Liver (tissue), 8 donors: ENCODE measurements at regions not wholly inside any gene's neighbourhood (a gene's known extent, or its start where the extent isn't known, plus 50 kb on each side); places are given as distances from the start of the nearest gene placed in this dataset.

Experiments used
- DNase-seq: peaks from one replicate; pipeline ENCODE4 v3.0.0-alpha.2; 2017; ENCODE audit warnings: low spot score
- H3K27ac ChIP-seq, 2 donors: one replicate each; pipeline ENCODE4 v1.7.0; 2013; ENCODE audit warnings: inconsistent platforms in 2 of 2, low read length in 2 of 2, control low read depth in 1 of 2, low read depth in 1 of 2, mild to moderate bottlenecking in 1 of 2
- H3K27me3 ChIP-seq, 4 donors: one replicate each; pipeline versions ENCODE4 v1.6.1 to v1.7.0; 2013; ENCODE audit warnings: low read length in 3 of 4, inconsistent platforms in 1 of 4, mild to moderate bottlenecking in 1 of 4, moderate library complexity in 1 of 4; ENCODE audit not compliant: control insufficient read depth in 4 of 4, insufficient read depth in 4 of 4
- H3K36me3 ChIP-seq, 4 donors: one replicate each; pipeline versions ENCODE4 v1.6.1 to v1.7.0; 2013; ENCODE audit warnings: low read length in 3 of 4, mild to moderate bottlenecking in 3 of 4, low read depth in 1 of 4, moderate library complexity in 1 of 4; ENCODE audit not compliant: control insufficient read depth in 4 of 4, insufficient read depth in 3 of 4
- H3K4me1 ChIP-seq, 4 donors: one replicate each; pipeline versions ENCODE4 v1.6.1 to v1.7.0; 2013; ENCODE audit warnings: low read length in 3 of 4, mild to moderate bottlenecking in 3 of 4, moderate library complexity in 1 of 4; ENCODE audit not compliant: control insufficient read depth in 4 of 4, insufficient read depth in 4 of 4
- H3K4me3 ChIP-seq, 3 donors: one replicate each; pipeline versions ENCODE4 v1.6.1 to v1.7.0; 2013; ENCODE audit warnings: low read length in 3 of 3, control low read depth in 1 of 3, low read depth in 1 of 3, mild to moderate bottlenecking in 1 of 3
- H3K9ac ChIP-seq, 2 donors: one replicate each; pipeline ENCODE4 v1.7.0; 2013; ENCODE audit warnings: low read length in 2 of 2, mild to moderate bottlenecking in 2 of 2, moderate library complexity in 2 of 2, control low read depth in 1 of 2, low read depth in 1 of 2
- H3K9me3 ChIP-seq, 4 donors: one replicate each; pipeline versions ENCODE4 v1.6.1 to v1.7.0; 2013; ENCODE audit warnings: low read length in 3 of 4; ENCODE audit not compliant: control insufficient read depth in 4 of 4
- EGR1 ChIP-seq, 2 donors: IDR thresholded peaks; 2 replicates each; pipeline ENCODE4 v1.6.1; 2016 to 2018; ENCODE audit warnings: antibody characterized with exemption in 2 of 2, low read depth in 2 of 2
- FOXA1 ChIP-seq: IDR thresholded peaks from 2 replicates; pipeline ENCODE4 v1.6.1; 2016; ENCODE audit warnings: antibody characterized with exemption
- FOXA2 ChIP-seq: IDR thresholded peaks from 2 replicates; pipeline ENCODE4 v1.6.1; 2016; ENCODE audit warnings: antibody characterized with exemption
- GABPA ChIP-seq, 2 donors: IDR thresholded peaks in 1 of 2; conservative IDR thresholded peaks in 1 of 2; 2 replicates each; pipeline ENCODE4 v1.6.1; 2016; ENCODE audit warnings: antibody characterized with exemption in 2 of 2, mild to moderate bottlenecking in 1 of 2, moderate library complexity in 1 of 2
- HNF4A ChIP-seq, 2 donors: conservative IDR thresholded peaks; 2 replicates each; pipeline ENCODE4 v1.6.1; 2016; ENCODE audit warnings: antibody characterized with exemption in 2 of 2, mild to moderate bottlenecking in 2 of 2
- HNF4G ChIP-seq: IDR thresholded peaks from 2 replicates; pipeline ENCODE4 v1.6.1; 2016; ENCODE audit warnings: antibody characterized with exemption
- JUND ChIP-seq, 2 donors: IDR thresholded peaks; 2 replicates each; pipeline ENCODE4 v1.6.1; 2016; ENCODE audit warnings: antibody characterized with exemption in 2 of 2
- RAD21 ChIP-seq, 2 donors: IDR thresholded peaks; 2 replicates each; pipeline ENCODE4 v1.6.1; 2016; ENCODE audit warnings: antibody characterized with exemption in 2 of 2, mild to moderate bottlenecking in 2 of 2
- RXRA ChIP-seq, 2 donors: IDR thresholded peaks; 2 replicates each; pipeline ENCODE4 v1.6.1; 2017 to 2018; ENCODE audit warnings: antibody characterized with exemption in 2 of 2, mild to moderate bottlenecking in 1 of 2
- SP1 ChIP-seq: IDR thresholded peaks from 2 replicates; pipeline ENCODE4 v1.6.1; 2018; ENCODE audit warnings: antibody characterized with exemption, mild to moderate bottlenecking
- TAF1 ChIP-seq: conservative IDR thresholded peaks from 2 replicates; pipeline ENCODE4 v1.6.1; 2016; ENCODE audit warnings: antibody characterized with exemption, mild to moderate bottlenecking
- YY1 ChIP-seq: IDR thresholded peaks from 2 replicates; pipeline ENCODE4 v1.6.1; 2016; ENCODE audit warnings: antibody characterized with exemption, mild to moderate bottlenecking
- WGBS: extraction: QIAGEN DNeasy Blood & Tissue Kit; methylation state at CpG from one replicate; pipeline ENCODE4 v1.1.7; 2013; 5-methylcytosine and 5-hydroxymethylcytosine counted together
- TF ChIP-seq, protein P1 (sequence below): IDR thresholded peaks from 2 replicates; pipeline ENCODE4 v1.6.1; 2016; ENCODE audit warnings: antibody characterized with exemption
- TF ChIP-seq, protein P2 (sequence below): IDR thresholded peaks from 2 replicates; pipeline ENCODE4 v1.6.1; 2016; ENCODE audit warnings: antibody characterized with exemption, mild to moderate bottlenecking
- TF ChIP-seq, protein P3 (sequence below): IDR thresholded peaks from 2 replicates; pipeline ENCODE4 v1.6.1; 2016; ENCODE audit warnings: antibody characterized with exemption
- TF ChIP-seq, protein P4 (sequence below): fragments of 150-350 bp; IDR thresholded peaks from 2 replicates; pipeline ENCODE4 v1.5.1; 2017; ENCODE audit warnings: improper control_type of control experiment, low read depth, low read length; ENCODE audit not compliant: missing input control
- donor health status: healthy.
- donor health status: healthy.
- donor health status: healthy.
- donor health status: healthy.
- donor health status: healthy.

DNA sequence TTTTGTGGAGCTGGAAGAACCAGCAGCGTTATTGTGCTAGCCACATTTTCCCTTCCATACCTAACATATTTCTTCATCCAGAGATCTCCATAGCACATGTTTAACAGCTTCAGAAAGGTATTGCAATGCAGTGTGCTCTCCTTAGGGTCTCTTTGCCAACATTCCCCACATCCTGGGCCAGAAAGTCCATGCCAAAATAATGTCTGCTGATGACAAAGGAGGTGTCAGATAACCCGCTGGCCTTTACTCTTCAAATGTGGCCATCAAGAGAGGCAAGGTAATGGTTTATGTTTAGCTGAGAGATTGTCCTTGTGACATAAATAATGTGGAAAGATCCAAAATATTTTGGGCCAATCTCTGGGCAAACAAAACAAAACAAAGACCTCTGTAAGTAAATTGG, 1027.7 kb downstream of the NLGN4Y start (continued):
- TF ChIP-seq, protein P1, sequence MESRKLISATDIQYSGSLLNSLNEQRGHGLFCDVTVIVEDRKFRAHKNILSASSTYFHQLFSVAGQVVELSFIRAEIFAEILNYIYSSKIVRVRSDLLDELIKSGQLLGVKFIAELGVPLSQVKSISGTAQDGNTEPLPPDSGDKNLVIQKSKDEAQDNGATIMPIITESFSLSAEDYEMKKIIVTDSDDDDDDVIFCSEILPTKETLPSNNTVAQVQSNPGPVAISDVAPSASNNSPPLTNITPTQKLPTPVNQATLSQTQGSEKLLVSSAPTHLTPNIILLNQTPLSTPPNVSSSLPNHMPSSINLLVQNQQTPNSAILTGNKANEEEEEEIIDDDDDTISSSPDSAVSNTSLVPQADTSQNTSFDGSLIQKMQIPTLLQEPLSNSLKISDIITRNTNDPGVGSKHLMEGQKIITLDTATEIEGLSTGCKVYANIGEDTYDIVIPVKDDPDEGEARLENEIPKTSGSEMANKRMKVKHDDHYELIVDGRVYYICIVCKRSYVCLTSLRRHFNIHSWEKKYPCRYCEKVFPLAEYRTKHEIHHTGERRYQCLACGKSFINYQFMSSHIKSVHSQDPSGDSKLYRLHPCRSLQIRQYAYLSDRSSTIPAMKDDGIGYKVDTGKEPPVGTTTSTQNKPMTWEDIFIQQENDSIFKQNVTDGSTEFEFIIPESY, result no peak
- no peak for TF ChIP-seq RXRA (IDR thresholded peaks at IDR 0.05)
- no peak for TF ChIP-seq EGR1 (IDR thresholded peaks at IDR 0.05; ENCODE audit: low read depth in 2 of 2)
- no peak for TF ChIP-seq HNF4G
- TF ChIP-seq FOXA1, result no peak
- TF ChIP-seq GABPA (IDR thresholded peaks at IDR 0.05 in 1 of 2, conservative IDR thresholded peaks at IDR 0.05 in 1 of 2), result no peak
- no peak for TF ChIP-seq HNF4A (conservative IDR thresholded peaks at IDR 0.05)

DNA sequence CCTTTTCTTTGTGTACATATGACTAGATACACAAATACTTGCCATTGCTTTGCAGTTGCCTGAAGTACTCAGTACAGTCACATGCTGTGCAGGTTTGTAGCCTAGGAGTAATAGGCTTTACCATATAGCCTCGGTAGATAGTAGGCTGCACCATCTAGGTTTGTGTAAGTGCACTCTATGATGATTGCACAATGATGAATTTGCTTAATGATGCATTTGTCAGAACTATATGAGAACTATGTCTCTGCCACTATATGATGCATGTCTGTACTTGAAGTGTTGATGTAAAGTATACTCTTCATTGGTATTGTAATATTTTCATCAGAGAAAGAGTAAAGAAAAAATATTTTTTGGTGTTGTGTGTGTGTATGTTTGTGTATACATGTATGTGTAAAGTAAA, 1030.7 kb downstream of the NLGN4Y start:
- Histone ChIP-seq H3K4me3 (no peak overlapping the region), H3K27me3 (no peaks in the 10 kb centered on the region), H3K4me1 (no peaks in the 10 kb centered on the region), H3K27ac (no peak overlapping the region), H3K9ac (no peak overlapping the region), H3K36me3 (no peaks in the 10 kb centered on the region), H3K9me3 (no peaks in the 10 kb centered on the region)
- DNase-seq, result no peak
- no peak for TF ChIP-seq FOXA2
- no peak for TF ChIP-seq FOXA1
- TF ChIP-seq HNF4G, result no peak
- TF ChIP-seq RXRA (IDR thresholded peaks at IDR 0.05), result no peak
- TF ChIP-seq, protein P2, sequence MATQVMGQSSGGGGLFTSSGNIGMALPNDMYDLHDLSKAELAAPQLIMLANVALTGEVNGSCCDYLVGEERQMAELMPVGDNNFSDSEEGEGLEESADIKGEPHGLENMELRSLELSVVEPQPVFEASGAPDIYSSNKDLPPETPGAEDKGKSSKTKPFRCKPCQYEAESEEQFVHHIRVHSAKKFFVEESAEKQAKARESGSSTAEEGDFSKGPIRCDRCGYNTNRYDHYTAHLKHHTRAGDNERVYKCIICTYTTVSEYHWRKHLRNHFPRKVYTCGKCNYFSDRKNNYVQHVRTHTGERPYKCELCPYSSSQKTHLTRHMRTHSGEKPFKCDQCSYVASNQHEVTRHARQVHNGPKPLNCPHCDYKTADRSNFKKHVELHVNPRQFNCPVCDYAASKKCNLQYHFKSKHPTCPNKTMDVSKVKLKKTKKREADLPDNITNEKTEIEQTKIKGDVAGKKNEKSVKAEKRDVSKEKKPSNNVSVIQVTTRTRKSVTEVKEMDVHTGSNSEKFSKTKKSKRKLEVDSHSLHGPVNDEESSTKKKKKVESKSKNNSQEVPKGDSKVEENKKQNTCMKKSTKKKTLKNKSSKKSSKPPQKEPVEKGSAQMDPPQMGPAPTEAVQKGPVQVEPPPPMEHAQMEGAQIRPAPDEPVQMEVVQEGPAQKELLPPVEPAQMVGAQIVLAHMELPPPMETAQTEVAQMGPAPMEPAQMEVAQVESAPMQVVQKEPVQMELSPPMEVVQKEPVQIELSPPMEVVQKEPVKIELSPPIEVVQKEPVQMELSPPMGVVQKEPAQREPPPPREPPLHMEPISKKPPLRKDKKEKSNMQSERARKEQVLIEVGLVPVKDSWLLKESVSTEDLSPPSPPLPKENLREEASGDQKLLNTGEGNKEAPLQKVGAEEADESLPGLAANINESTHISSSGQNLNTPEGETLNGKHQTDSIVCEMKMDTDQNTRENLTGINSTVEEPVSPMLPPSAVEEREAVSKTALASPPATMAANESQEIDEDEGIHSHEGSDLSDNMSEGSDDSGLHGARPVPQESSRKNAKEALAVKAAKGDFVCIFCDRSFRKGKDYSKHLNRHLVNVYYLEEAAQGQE, result no peak
- TF ChIP-seq EGR1 (IDR thresholded peaks at IDR 0.05; ENCODE audit: low read depth in 2 of 2), result no peak
- TF ChIP-seq, protein P1, result no peak
- TF ChIP-seq JUND (IDR thresholded peaks at IDR 0.05), result no peak
- WGBS, result 88% methylated on average over 1 of the region's 1 CpG

DNA sequence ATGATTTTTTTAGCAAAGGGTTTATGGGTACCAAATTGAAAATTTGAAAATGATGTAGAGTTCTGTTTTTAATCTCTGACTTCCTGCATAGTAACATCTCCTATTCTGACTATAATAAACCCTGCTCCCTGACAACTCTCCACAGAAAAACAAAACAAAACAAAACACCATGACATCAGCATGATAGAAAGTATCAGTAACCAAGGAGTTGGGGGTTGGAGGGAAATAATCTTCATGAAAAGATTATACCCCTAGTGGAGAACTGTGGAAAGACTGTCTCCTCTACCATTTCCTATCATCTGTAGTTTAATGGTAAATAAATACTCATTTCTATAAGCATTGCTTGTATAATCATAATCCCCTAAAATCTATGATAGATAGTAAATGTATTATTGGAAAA, 1034.8 kb downstream of the NLGN4Y start:
- Histone ChIP-seq H3K27ac (no peak overlapping the region), H3K9ac (no peak overlapping the region), H3K4me1 (no peaks in the 10 kb centered on the region), H3K36me3 (no peaks in the 10 kb centered on the region), H3K9me3 (no peaks in the 10 kb centered on the region), H3K4me3 (no peak overlapping the region), H3K27me3 (no peaks in the 10 kb centered on the region)
- DNase-seq, result no peak
- TF ChIP-seq RXRA (IDR thresholded peaks at IDR 0.05) (no peak), FOXA2 (no peak), SP1 (no peak), EGR1 (IDR thresholded peaks at IDR 0.05; ENCODE audit: low read depth in 2 of 2) (no peak), YY1 (no peak), JUND (IDR thresholded peaks at IDR 0.05) (no peak), TAF1 (no peak), HNF4G (no peak), RAD21 (IDR thresholded peaks at IDR 0.05) (no peak), GABPA (IDR thresholded peaks at IDR 0.05 in 1 of 2, conservative IDR thresholded peaks at IDR 0.05 in 1 of 2) (no peak), FOXA1 (no peak)
- TF ChIP-seq, protein P3, sequence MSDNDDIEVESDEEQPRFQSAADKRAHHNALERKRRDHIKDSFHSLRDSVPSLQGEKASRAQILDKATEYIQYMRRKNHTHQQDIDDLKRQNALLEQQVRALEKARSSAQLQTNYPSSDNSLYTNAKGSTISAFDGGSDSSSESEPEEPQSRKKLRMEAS, result no peak
- TF ChIP-seq, protein P4, sequence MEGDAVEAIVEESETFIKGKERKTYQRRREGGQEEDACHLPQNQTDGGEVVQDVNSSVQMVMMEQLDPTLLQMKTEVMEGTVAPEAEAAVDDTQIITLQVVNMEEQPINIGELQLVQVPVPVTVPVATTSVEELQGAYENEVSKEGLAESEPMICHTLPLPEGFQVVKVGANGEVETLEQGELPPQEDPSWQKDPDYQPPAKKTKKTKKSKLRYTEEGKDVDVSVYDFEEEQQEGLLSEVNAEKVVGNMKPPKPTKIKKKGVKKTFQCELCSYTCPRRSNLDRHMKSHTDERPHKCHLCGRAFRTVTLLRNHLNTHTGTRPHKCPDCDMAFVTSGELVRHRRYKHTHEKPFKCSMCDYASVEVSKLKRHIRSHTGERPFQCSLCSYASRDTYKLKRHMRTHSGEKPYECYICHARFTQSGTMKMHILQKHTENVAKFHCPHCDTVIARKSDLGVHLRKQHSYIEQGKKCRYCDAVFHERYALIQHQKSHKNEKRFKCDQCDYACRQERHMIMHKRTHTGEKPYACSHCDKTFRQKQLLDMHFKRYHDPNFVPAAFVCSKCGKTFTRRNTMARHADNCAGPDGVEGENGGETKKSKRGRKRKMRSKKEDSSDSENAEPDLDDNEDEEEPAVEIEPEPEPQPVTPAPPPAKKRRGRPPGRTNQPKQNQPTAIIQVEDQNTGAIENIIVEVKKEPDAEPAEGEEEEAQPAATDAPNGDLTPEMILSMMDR, result no peak
- TF ChIP-seq, protein P2, result no peak
